ENCODE measurements at regions not wholly inside any gene's neighbourhood (a gene's known extent, or its start where the extent isn't known, plus 50 kb on each side); places are given as distances from the start of the nearest gene placed in this dataset.

GRCh38 chrX:107567370-107567769 lies 60.9 kb upstream of the PRPS1 start:
- TF ChIP-seq MZF1 (tag by site-specific recombination; IDR thresholded peaks at IDR 0.05; ENCODE audit: borderline replicate concordance) (no peak), CTCF (tag by site-specific recombination; IDR thresholded peaks at IDR 0.05) (no peak), ZNF23 (tag by site-specific recombination; IDR thresholded peaks at IDR 0.05; ENCODE audit: borderline replicate concordance) (no peak), ZNF335 (tag by site-specific recombination; conservative IDR thresholded peaks at IDR 0.05) (no peak), PATZ1 (tag by site-specific recombination; IDR thresholded peaks at IDR 0.05) (no peak), REST (tag by site-specific recombination; IDR thresholded peaks at IDR 0.05) (no peak), ZIC2 (tag by site-specific recombination; IDR thresholded peaks at IDR 0.05) (no peak), ZBTB49 (tag by site-specific recombination; IDR thresholded peaks at IDR 0.05; ENCODE audit: low read depth) (no peak), BCL11A (tag by site-specific recombination; IDR thresholded peaks at IDR 0.05; ENCODE audit: low read depth) (no peak), ZNF398 (tag by site-specific recombination; IDR thresholded peaks at IDR 0.05) (no peak), PBX3 (CRISPR knock-in tag; IDR thresholded peaks at IDR 0.05) (no peak), ZNF157 (tag by site-specific recombination; IDR thresholded peaks at IDR 0.05) (no peak), ZNF18 (tag by site-specific recombination; IDR thresholded peaks at IDR 0.05) (no peak), ZNF10 (tag by site-specific recombination; IDR thresholded peaks at IDR 0.05) (no peak)
